ENCODE measurements at regions not wholly inside any gene's neighbourhood (a gene's known extent, or its start where the extent isn't known, plus 50 kb on each side); places are given as distances from the start of the nearest gene placed in this dataset.

GRCh38 chr3:966341-966740 lies 126.5 kb upstream of the CNTN6 start:
- DNase-seq (ENCODE audit: low spot score): no peak
- in situ Hi-C loops (cut with MboI; ENCODE audit: low sequenced_read_pairs, unreplicated experiment): no loop called here
- no peak for TF ChIP-seq CTCF (IDR thresholded peaks at IDR 0.05; ENCODE audit: borderline replicate concordance, control extremely low read depth, extremely low read depth, insufficient read depth, missing control alignments)

- no peak for TF ChIP-seq CTCF (IDR thresholded peaks at IDR 0.05; ENCODE audit: borderline replicate concordance, control extremely low read depth, extremely low read depth, insufficient read depth, missing control alignments)
- in situ Hi-C loops (cut with MboI; ENCODE audit: low sequenced_read_pairs, unreplicated experiment): no loop called here
- DNase-seq (ENCODE audit: low spot score): no peak
These were observed 119.5 kb upstream of the CNTN6 start for GRCh38 chr3:973340-973739.

- no peak for DNase-seq (ENCODE audit: low spot score)
- in situ Hi-C loops (cut with MboI; ENCODE audit: low sequenced_read_pairs, unreplicated experiment): no loop called here
- TF ChIP-seq CTCF (IDR thresholded peaks at IDR 0.05; ENCODE audit: borderline replicate concordance, control extremely low read depth, extremely low read depth, insufficient read depth, missing control alignments): no peak
These were observed 116.8 kb upstream of the CNTN6 start for GRCh38 chr3:976006-976405.

GRCh38 chr3:981156-981555 lies 111.7 kb upstream of the CNTN6 start:
- no peak for DNase-seq (ENCODE audit: low spot score)
- no peak for TF ChIP-seq CTCF (IDR thresholded peaks at IDR 0.05; ENCODE audit: borderline replicate concordance, control extremely low read depth, extremely low read depth, insufficient read depth, missing control alignments)
- in situ Hi-C loops (cut with MboI; ENCODE audit: low sequenced_read_pairs, unreplicated experiment): no loop called here

GRCh38 chr3:988785-989184 lies 104.0 kb upstream of the CNTN6 start:
- in situ Hi-C loops (cut with MboI; ENCODE audit: low sequenced_read_pairs, unreplicated experiment): no loop called here
- no peak for TF ChIP-seq CTCF (IDR thresholded peaks at IDR 0.05; ENCODE audit: borderline replicate concordance, control extremely low read depth, extremely low read depth, insufficient read depth, missing control alignments)

GRCh38 chr3:992871-993270 lies 100.0 kb upstream of the CNTN6 start:
- in situ Hi-C loops (cut with MboI; ENCODE audit: low sequenced_read_pairs, unreplicated experiment): no loop called here
- TF ChIP-seq CTCF (IDR thresholded peaks at IDR 0.05; ENCODE audit: borderline replicate concordance, control extremely low read depth, extremely low read depth, insufficient read depth, missing control alignments): no peak
- no peak for DNase-seq (ENCODE audit: low spot score)

More at GRCh38 chr3:988785-989184, 104.0 kb upstream of the CNTN6 start:
- DNase-seq (ENCODE audit: low spot score): no peak

GRCh38 chr3:1002010-1002409 lies 90.8 kb upstream of the CNTN6 start:
- in situ Hi-C loops (cut with MboI; ENCODE audit: low sequenced_read_pairs, unreplicated experiment): no loop called here
- TF ChIP-seq CTCF (IDR thresholded peaks at IDR 0.05; ENCODE audit: borderline replicate concordance, control extremely low read depth, extremely low read depth, insufficient read depth, missing control alignments): no peak
- no peak for DNase-seq (ENCODE audit: low spot score)

Data from GM13976 (cell line).